GM12891 (cell line): ENCODE measurements at regions not wholly inside any gene's neighbourhood (a gene's known extent, or its start where the extent isn't known, plus 50 kb on each side); places are given as distances from the start of the nearest gene placed in this dataset.
"Not testable (repeated sequence)": the region's sequence is repeated elsewhere in the genome, so short reads cannot be mapped to it uniquely, and the experiment has no call there.

Source experiments
- PAX5 ChIP-seq: IDR thresholded peaks from 2 replicates; pipeline ENCODE4 v1.6.1; 2011; ENCODE audit warnings: low read length, moderate library complexity, mild to moderate bottlenecking; ENCODE audit not compliant: insufficient read depth, severe bottlenecking
- POLR2A ChIP-seq: IDR thresholded peaks from 2 replicates; pipeline ENCODE4 v1.6.1; 2011; ENCODE audit warnings: low read depth, low read length, control low read depth
- POLR2AphosphoS5 ChIP-seq: IDR thresholded peaks from 2 replicates; pipeline ENCODE4 v1.6.1; 2011; ENCODE audit warnings: low read depth, low read length, control low read depth
- TAF1 ChIP-seq: IDR thresholded peaks from 2 replicates; pipeline ENCODE4 v1.6.1; 2011; ENCODE audit warnings: low read depth, low read length, control low read depth

DNA sequence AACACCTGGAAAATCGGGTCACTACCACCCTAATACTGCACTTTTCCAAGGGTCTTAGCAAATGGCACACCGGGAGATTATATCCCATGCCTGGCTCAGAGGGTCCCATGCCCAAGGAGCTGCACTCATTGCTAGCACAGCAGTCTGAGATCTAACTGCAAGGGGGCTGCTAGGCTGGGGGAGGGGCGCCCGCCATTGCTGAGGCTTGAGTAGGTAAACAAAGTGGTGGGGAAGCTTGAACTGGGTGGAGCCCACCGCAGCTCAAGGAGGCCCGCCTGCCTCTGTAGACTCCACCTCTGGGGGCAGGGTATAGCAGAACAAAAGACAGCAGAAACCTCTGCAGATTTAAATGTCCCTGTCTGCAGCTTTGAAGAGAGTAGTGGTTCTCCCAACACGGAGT is 1047.0 kb upstream of the EDIL3 start:
- TF ChIP-seq POLR2A, POLR2AphosphoS5, TAF1, PAX5: not testable (repeated sequence)
